Activated B cell treated with CpG ODN at 0.5 μM for 24 hours (primary cell): ENCODE measurements at regions not wholly inside any gene's neighbourhood (a gene's known extent, or its start where the extent isn't known, plus 50 kb on each side); places are given as distances from the start of the nearest gene placed in this dataset.
"Not testable (repeated sequence)": the region's sequence is repeated elsewhere in the genome, so short reads cannot be mapped to it uniquely, and the experiment has no call there.

Experiments
- ATAC-seq: fragments of 200-7000 bp; cut with Tn5 transposase; one replicate; pipeline ENCODE4 v1.10.0; 2021; ENCODE audit warnings: low read depth, mild to moderate bottlenecking, moderate library complexity
- CTCF ChIA-PET: fragments of 350-600 bp; sonication (Branson Sonifier 250); formaldehyde crosslinking; loops from one replicate; lab custom pipeline; 2021; ENCODE audit warnings: antibody characterized with exemption; lab: Charles Lee
- POLR2A ChIA-PET: fragments of 350-600 bp; sonication (Branson Sonifier 250); formaldehyde crosslinking; loops from one replicate; lab custom pipeline; 2021; ENCODE audit warnings: antibody characterized with exemption; lab: Charles Lee
- DNase-seq: peaks from one replicate; pipeline ENCODE4 v3.0.0; 2022
- H3K27ac Mint-ChIP-seq: one replicate; pipeline ENCODE4 v1.8.0; 2020; ENCODE audit warnings: mixed read lengths
- H3K27me3 Mint-ChIP-seq: one replicate; pipeline ENCODE4 v1.8.0; 2021; ENCODE audit warnings: mixed read lengths
- H3K36me3 Mint-ChIP-seq: one replicate; pipeline ENCODE4 v1.8.0; 2021; ENCODE audit warnings: low read depth, mixed read lengths
- H3K4me1 Mint-ChIP-seq: one replicate; pipeline ENCODE4 v1.8.0; 2021; ENCODE audit warnings: mixed read lengths
- H3K4me3 Mint-ChIP-seq: one replicate; pipeline ENCODE4 v1.8.0; 2020; ENCODE audit warnings: mild to moderate bottlenecking, mixed read lengths
- H3K9me3 Mint-ChIP-seq: one replicate; pipeline ENCODE4 v1.8.0; 2020; ENCODE audit warnings: mixed read lengths
- intact Hi-C: fragments of 100-400 bp; cut with micrococcal nuclease; formaldehyde crosslinking; loops from one replicate; pipeline ENCODE4 v1.15.1; 2024
- TF ChIP-seq, protein P1 (sequence below): fragments of 200-600 bp; IDR thresholded peaks from one replicate; pipeline ENCODE4 v1.8.0; 2022; ENCODE audit warnings: antibody characterized with exemption, mild to moderate bottlenecking

GRCh38 chr2:44063033-44063432, 67.2 kb upstream of the LRPPRC start:
- intact Hi-C loops, result no loop called here
- no peak for DNase-seq
- Mint-ChIP-seq H3K36me3 (no peaks in the 10 kb centered on the region), H3K4me3 (no peak overlapping the region), H3K4me1 (no peaks in the 10 kb centered on the region), H3K9me3 (no peaks in the 10 kb centered on the region), H3K27ac (no peak overlapping the region), H3K27me3 (peaks cover 13% of the 10 kb centered on the region)
- ATAC-seq, result no peak
- TF ChIP-seq, protein P1, sequence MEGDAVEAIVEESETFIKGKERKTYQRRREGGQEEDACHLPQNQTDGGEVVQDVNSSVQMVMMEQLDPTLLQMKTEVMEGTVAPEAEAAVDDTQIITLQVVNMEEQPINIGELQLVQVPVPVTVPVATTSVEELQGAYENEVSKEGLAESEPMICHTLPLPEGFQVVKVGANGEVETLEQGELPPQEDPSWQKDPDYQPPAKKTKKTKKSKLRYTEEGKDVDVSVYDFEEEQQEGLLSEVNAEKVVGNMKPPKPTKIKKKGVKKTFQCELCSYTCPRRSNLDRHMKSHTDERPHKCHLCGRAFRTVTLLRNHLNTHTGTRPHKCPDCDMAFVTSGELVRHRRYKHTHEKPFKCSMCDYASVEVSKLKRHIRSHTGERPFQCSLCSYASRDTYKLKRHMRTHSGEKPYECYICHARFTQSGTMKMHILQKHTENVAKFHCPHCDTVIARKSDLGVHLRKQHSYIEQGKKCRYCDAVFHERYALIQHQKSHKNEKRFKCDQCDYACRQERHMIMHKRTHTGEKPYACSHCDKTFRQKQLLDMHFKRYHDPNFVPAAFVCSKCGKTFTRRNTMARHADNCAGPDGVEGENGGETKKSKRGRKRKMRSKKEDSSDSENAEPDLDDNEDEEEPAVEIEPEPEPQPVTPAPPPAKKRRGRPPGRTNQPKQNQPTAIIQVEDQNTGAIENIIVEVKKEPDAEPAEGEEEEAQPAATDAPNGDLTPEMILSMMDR, result no peak
- CTCF ChIA-PET, result no interaction called here
- POLR2A ChIA-PET, result no interaction called here

GRCh38 chr2:44064281-44064680, 68.5 kb upstream of the LRPPRC start:
- H3K27me3 Mint-ChIP-seq, result peaks cover 14% of the 10 kb centered on the region
- intact Hi-C loops, DNase-seq, H3K4me1 Mint-ChIP-seq, H3K27ac Mint-ChIP-seq, H3K9me3 Mint-ChIP-seq, POLR2A ChIA-PET, CTCF ChIA-PET, ATAC-seq, H3K36me3 Mint-ChIP-seq, H3K4me3 Mint-ChIP-seq: not testable (repeated sequence)

- H3K9me3 Mint-ChIP-seq, intact Hi-C loops, CTCF ChIA-PET, H3K4me1 Mint-ChIP-seq, DNase-seq, H3K27ac Mint-ChIP-seq, H3K36me3 Mint-ChIP-seq, H3K4me3 Mint-ChIP-seq, ATAC-seq, POLR2A ChIA-PET: not testable (repeated sequence)
- H3K27me3 Mint-ChIP-seq, result peaks cover 17% of the 10 kb centered on the region
These were observed 71.4 kb upstream of the LRPPRC start for GRCh38 chr2:44067012-44067790.

GRCh38 chr2:44067791-44068181, 72.0 kb upstream of the LRPPRC start:
- intact Hi-C loops, H3K36me3 Mint-ChIP-seq, ATAC-seq, POLR2A ChIA-PET, H3K9me3 Mint-ChIP-seq, CTCF ChIA-PET, H3K27ac Mint-ChIP-seq, H3K4me3 Mint-ChIP-seq, H3K4me1 Mint-ChIP-seq, DNase-seq: not testable (repeated sequence)
- H3K27me3 Mint-ChIP-seq, result peaks cover 16% of the 10 kb centered on the region

GRCh38 chr2:44071454-44072046, 75.8 kb upstream of the LRPPRC start:
- no peak overlapping the region for H3K27ac Mint-ChIP-seq
- DNase-seq (no peak), ATAC-seq (no peak)
- H3K27me3 Mint-ChIP-seq, result peaks cover 7% of the 10 kb centered on the region
- no peaks in the 10 kb centered on the region for H3K9me3 Mint-ChIP-seq
- intact Hi-C loops, result no loop called here
- H3K4me3 Mint-ChIP-seq, result no peak overlapping the region
- CTCF ChIA-PET, result interaction anchor here (1.5 kb wide), 1 partner anchor 17 kb away, joined by 3 read pairs; no protein-coding TSS in a partner anchor
- no peaks in the 10 kb centered on the region for H3K36me3 Mint-ChIP-seq
- no peaks in the 10 kb centered on the region for H3K4me1 Mint-ChIP-seq
- TF ChIP-seq, protein P1, result no peak
- POLR2A ChIA-PET, result no interaction called here

GRCh38 chr2:44073667-44074066, 77.9 kb upstream of the LRPPRC start:
- ATAC-seq, H3K27ac Mint-ChIP-seq, H3K4me1 Mint-ChIP-seq, H3K27me3 Mint-ChIP-seq, CTCF ChIA-PET, DNase-seq, H3K36me3 Mint-ChIP-seq, intact Hi-C loops, POLR2A ChIA-PET, H3K9me3 Mint-ChIP-seq, H3K4me3 Mint-ChIP-seq: not testable (repeated sequence)

DNA sequence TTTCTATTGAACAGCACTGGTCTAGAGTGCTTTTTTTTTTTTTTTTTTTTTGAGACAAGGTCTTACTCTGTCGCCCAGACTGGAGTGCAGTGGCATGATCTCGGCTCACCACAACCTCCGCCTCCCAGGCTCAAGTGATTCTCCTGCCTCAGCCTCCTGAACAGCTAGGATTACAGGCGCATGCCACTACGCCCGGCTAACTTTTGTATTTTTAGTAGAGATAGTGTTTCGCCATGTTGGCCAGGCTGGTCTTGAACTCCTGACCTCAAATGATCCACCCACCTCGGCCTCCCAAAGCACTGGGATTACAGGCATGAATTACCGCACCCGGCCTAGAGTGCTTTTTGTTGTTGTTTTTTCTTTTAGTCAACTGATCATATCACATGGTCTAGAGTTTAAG, 79.0 kb upstream of the LRPPRC start:
- H3K4me1 Mint-ChIP-seq, H3K27ac Mint-ChIP-seq, CTCF ChIA-PET, DNase-seq, ATAC-seq, intact Hi-C loops, POLR2A ChIA-PET, H3K27me3 Mint-ChIP-seq, H3K36me3 Mint-ChIP-seq, H3K9me3 Mint-ChIP-seq, H3K4me3 Mint-ChIP-seq: not testable (repeated sequence)
